ENCODE measurements at regions not wholly inside any gene's neighbourhood (a gene's known extent, or its start where the extent isn't known, plus 50 kb on each side); places are given as distances from the start of the nearest gene placed in this dataset.

DNA sequence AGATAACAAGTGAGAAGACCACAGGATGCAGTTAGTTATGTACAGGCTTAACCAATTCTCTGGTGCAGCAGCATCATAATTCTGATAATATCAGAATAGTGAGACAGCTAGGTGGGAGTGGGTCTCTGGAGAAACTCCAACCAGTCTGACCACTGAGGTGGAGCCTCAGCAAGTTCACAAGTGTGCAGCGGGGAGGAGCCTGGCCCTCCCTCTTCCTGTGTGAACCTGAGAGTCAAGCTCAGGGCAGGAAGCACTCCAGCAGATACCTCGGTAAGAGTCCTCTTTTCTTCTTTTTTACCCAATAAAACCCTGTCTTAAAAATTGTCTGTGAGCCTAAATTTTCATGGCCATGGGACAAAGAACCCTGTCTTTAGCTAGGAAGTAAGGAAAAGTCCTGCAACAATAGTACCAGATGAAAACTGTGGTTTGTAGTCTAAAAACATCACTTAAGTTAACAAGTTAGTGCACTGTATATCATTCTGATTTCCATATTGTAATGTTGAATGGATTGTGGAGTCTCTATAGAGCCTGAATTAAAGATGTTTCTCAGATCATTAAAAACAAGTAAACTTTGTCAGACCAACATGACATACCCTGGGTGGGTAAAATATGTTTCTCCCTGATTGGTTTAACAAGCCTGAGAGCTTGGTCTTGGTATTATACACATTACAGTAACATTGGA is 370.8 kb downstream of the TMEM182 start:
- Histone ChIP-seq H3K9me3 (peaks cover 0 to 25% of the 10 kb centered on the region in 2 donors), H3K4me3 (no peak overlapping the region), H3K27ac (no peak overlapping the region), H3K27me3 (no peaks in the 10 kb centered on the region), H3K36me3 (no peaks in the 10 kb centered on the region), H3K4me1 (no peaks in the 10 kb centered on the region)
- TF ChIP-seq CTCF (IDR thresholded peaks at IDR 0.05): no peak
- intact Hi-C loops (cut with DNase I): no loop called here
- DNase-seq: no peak
- no peak for ATAC-seq

DNA sequence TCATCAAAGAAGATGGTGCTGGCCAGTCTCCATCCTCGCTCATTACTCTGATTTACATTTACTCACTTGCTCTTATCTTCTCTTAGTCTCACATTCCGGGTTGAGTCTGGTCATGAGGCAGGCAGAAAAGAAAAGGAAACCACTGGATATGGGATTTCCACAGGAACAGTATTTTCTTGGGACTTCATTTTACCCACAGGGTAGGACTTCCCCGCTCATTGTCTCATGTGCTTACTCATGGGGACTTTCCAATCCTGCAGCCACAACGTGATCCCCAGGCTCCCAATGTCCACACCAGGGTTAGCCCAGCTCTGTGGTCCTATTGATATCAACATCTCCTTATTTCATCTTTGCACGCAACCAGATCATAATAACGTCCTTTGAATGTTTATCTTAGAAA is 373.8 kb downstream of the TMEM182 start:
- H3K36me3 ChIP-seq: no peaks in the 10 kb centered on the region
- H3K4me3 ChIP-seq: no peak overlapping the region
- H3K27me3 ChIP-seq: no peaks in the 10 kb centered on the region
- H3K9me3 ChIP-seq: peaks cover 0 to 25% of the 10 kb centered on the region in 2 donors
- no peak for TF ChIP-seq CTCF (IDR thresholded peaks at IDR 0.05)
- DNase-seq (no peak), ATAC-seq (no peak)
- intact Hi-C loops (cut with DNase I): no loop called here
- H3K27ac ChIP-seq: no peak overlapping the region
- H3K4me1 ChIP-seq: no peaks in the 10 kb centered on the region

GRCh38 chr2:103138123-103138901 is 376.5 kb downstream of the TMEM182 start:
- intact Hi-C loops (cut with DNase I): no loop called here
- Histone ChIP-seq H3K9me3 (peaks cover 0 to 16% of the 10 kb centered on the region in 2 donors), H3K27me3 (no peaks in the 10 kb centered on the region), H3K36me3 (no peaks in the 10 kb centered on the region), H3K4me3 (no peak overlapping the region), H3K4me1 (no peaks in the 10 kb centered on the region), H3K27ac (no peak overlapping the region)
- no peak for TF ChIP-seq CTCF (IDR thresholded peaks at IDR 0.05)
- no peak for DNase-seq
- no peak for ATAC-seq

DNA sequence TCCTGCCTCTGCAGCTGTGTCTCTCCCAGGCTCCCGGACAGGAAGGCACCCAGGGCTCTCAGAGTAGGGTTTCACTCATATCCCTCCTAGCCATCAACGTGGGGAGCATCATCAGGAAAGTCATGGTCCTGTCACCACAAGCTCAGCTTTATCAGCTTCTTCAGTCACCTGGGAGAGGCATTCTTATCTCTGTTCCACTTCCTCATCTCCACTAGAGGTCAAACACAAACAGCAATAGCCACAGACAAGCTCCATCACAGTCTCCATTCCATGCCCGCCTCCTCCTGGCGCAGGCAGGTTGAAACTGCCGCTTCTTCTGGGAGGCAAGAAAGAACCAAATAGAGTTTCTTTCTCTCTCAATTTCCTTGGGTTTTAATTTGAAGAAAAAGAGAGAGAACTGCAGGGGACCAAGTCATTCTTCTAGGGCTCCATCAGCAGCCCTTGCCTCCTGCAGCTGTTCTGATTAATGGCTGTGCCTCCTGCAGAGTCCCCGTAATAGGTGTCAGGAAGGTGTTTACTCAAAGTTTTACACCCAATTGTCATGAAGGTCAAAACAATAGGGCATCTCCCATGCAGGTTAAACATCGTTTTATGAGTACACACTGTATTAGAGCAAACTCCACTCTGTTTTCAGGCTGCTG is 377.9 kb downstream of the TMEM182 start:
- ATAC-seq: no peak
- no peak overlapping the region for H3K4me3 ChIP-seq
- no peaks in the 10 kb centered on the region for H3K27me3 ChIP-seq
- intact Hi-C loops (cut with DNase I): no loop called here
- H3K36me3 ChIP-seq: no peaks in the 10 kb centered on the region
- TF ChIP-seq CTCF (IDR thresholded peaks at IDR 0.05): no peak
- H3K9me3 ChIP-seq: peaks cover 0 to 16% of the 10 kb centered on the region in 2 donors
- H3K4me1 ChIP-seq: no peaks in the 10 kb centered on the region
- no peak overlapping the region for H3K27ac ChIP-seq
- no peak for DNase-seq

DNA sequence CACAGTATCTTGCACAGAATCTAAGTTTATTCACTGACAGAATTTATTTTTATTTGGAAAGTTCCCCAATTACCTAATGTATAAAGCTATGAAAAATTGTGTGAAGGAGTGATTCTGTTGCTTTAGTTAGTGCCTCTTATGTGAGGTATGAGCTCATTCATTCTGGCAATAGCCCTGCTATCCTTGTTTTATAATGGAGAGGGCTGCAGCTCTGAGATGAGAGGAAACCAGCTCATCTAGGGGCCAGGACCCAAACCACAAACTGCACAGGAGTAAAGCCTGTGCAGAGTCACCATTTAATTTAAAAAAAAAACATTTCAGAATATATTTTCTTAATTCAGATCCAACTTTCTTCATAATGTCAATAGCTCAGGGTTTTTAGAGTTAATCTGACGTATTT is 383.0 kb downstream of the TMEM182 start:
- Histone ChIP-seq H3K4me3 (no peak overlapping the region), H3K9me3 (no peaks in the 10 kb centered on the region), H3K4me1 (no peaks in the 10 kb centered on the region), H3K36me3 (no peaks in the 10 kb centered on the region), H3K27me3 (no peaks in the 10 kb centered on the region), H3K27ac (no peak overlapping the region)
- ATAC-seq (no peak), DNase-seq (no peak)
- intact Hi-C loops (cut with DNase I): no loop called here
- TF ChIP-seq CTCF (IDR thresholded peaks at IDR 0.05): no peak

Data from left lung (tissue), 4 donors.